ENCODE measurements at regions not wholly inside any gene's neighbourhood (a gene's known extent, or its start where the extent isn't known, plus 50 kb on each side); places are given as distances from the start of the nearest gene placed in this dataset.
"Not testable (repeated sequence)": the region's sequence is repeated elsewhere in the genome, so short reads cannot be mapped to it uniquely, and the experiment has no call there.

- CTCF ChIA-PET, result no interaction called here
- DNase-seq (ENCODE audit: low spot score), result no peak
- TF ChIP-seq, protein P1, sequence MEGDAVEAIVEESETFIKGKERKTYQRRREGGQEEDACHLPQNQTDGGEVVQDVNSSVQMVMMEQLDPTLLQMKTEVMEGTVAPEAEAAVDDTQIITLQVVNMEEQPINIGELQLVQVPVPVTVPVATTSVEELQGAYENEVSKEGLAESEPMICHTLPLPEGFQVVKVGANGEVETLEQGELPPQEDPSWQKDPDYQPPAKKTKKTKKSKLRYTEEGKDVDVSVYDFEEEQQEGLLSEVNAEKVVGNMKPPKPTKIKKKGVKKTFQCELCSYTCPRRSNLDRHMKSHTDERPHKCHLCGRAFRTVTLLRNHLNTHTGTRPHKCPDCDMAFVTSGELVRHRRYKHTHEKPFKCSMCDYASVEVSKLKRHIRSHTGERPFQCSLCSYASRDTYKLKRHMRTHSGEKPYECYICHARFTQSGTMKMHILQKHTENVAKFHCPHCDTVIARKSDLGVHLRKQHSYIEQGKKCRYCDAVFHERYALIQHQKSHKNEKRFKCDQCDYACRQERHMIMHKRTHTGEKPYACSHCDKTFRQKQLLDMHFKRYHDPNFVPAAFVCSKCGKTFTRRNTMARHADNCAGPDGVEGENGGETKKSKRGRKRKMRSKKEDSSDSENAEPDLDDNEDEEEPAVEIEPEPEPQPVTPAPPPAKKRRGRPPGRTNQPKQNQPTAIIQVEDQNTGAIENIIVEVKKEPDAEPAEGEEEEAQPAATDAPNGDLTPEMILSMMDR (conservative IDR thresholded peaks at IDR 0.05; ENCODE audit: low read depth), result no peak
- H3K27ac ChIP-seq, result no peak overlapping the region
- POLR2A ChIA-PET (ENCODE audit: low non-redundant PET), result no interaction called here
These were observed 1295.9 kb downstream of the JRKL start for GRCh38 chr11:97685695-97686094.

DNA sequence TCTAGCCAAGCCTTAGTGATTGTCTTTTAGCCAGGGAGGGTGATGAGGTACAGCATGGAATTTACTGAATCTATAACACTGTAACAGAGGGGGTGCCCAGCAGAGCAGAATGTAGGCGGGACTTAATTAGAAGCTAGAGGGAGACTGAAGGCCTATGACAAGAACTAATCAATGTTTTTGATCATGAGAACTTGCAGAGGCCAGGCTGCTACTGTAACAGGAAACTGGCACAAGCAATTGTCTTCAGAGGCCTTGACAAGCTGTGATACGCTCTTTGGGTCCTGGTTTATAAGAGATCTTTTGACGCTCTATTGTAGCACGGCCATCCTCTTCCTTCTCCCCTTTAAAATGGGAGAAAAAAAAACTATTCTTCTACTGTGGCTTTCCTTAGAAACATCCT lies 1297.3 kb downstream of the JRKL start:
- no peak overlapping the region for H3K27ac ChIP-seq
- ChIA-PET CTCF (no interaction called here), POLR2A (ENCODE audit: low non-redundant PET) (no interaction called here)
- DNase-seq (ENCODE audit: low spot score), result no peak
- TF ChIP-seq, protein P1 (conservative IDR thresholded peaks at IDR 0.05; ENCODE audit: low read depth), result no peak

DNA sequence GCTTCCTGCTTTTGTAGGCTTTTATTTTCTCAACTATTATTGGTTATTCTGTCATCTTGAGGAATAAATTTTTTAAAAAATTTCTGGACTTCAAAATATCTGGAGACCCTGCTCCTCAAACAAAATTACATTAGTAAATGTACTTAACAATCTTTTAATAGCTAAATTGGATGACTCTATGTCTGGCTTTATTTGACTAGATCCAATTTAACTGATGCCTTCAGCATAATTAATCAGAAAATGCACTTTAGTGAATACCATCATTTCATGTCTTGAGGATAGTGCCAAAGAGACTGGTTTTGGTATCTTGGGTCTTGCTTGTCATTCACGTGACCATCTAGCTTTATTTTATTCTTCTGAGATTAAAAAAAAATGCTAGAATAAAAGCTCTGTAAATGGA lies 1301.2 kb downstream of the JRKL start:
- ChIA-PET CTCF (no interaction called here), POLR2A (ENCODE audit: low non-redundant PET) (no interaction called here)
- TF ChIP-seq, protein P1 (conservative IDR thresholded peaks at IDR 0.05; ENCODE audit: low read depth), result no peak
- no peak for DNase-seq (ENCODE audit: low spot score)
- H3K27ac ChIP-seq, result no peak overlapping the region

GRCh38 chr11:97702951-97703350 lies 1313.1 kb downstream of the JRKL start:
- no peak overlapping the region for H3K27ac ChIP-seq
- TF ChIP-seq, protein P1 (conservative IDR thresholded peaks at IDR 0.05; ENCODE audit: low read depth), result no peak
- ChIA-PET POLR2A (ENCODE audit: low non-redundant PET) (no interaction called here), CTCF (no interaction called here)
- no peak for DNase-seq (ENCODE audit: low spot score)

DNA sequence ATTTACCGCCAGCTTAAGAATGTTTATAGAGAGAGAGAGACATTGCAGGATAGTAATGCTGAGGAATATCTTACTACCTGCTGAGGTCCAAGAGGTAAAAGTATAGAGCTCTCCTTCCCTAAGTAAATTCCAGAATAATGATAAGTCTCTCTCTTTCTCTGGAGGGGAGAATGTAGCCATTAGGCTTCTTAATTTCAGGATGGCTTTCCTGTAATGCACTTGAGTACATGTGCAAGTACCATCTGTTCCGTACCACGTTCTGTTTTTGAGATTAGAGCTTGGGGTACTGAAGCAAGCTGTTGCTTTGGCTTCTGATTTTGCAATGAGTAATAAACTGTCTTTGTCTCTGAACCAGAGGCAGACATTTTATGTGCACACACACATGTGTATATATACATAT lies 1314.0 kb downstream of the JRKL start:
- no peak for DNase-seq (ENCODE audit: low spot score)
- CTCF ChIA-PET, result no interaction called here
- TF ChIP-seq, protein P1 (conservative IDR thresholded peaks at IDR 0.05; ENCODE audit: low read depth), result no peak
- POLR2A ChIA-PET (ENCODE audit: low non-redundant PET), result no interaction called here
- no peak overlapping the region for H3K27ac ChIP-seq

DNA sequence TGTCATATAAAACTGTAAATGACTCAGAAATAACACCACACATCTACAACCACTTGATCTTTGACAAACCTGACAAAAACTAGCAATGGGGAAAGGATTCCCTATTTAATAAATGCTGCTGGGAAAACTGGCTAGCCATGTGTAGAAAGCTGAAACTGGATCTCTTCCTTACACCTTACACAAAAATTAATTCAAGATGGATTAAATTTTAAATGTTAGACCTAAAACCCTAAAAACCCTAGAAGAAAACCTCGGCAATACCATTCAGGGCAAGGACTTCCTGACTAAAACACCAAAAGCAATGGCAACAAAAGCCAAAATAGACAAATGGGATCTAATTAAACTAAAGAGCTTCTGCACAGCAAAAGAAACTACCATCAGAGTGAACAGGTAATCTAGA lies 1315.3 kb upstream of the CNTN5 start:
- POLR2A ChIA-PET (ENCODE audit: low non-redundant PET); DNase-seq (ENCODE audit: low spot score); CTCF ChIA-PET; H3K27ac ChIP-seq: not testable (repeated sequence)

DNA sequence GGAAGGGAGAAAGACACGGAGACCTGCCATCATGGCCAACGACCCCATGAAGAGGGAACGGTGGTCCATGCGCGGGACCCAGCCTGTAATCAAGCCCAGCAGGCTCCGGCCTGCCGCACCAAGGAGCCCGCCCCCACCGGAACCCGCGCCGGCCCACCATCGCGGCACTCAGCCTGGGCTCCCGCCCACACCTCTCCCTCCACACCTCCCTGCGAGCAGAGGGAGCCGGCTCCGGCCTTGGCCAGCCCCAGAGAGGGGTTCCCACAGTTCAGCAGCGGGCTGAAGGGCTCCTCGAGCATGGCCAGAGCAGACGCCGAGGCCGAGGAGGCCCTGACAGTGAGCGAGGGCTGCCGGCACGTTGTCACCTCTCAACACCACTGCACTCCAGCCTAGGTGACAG lies 1302.8 kb upstream of the CNTN5 start:
- DNase-seq (ENCODE audit: low spot score), result no peak
- H3K27ac ChIP-seq, result no peak overlapping the region
- ChIA-PET CTCF (no interaction called here), POLR2A (ENCODE audit: low non-redundant PET) (no interaction called here)
- TF ChIP-seq, protein P1 (conservative IDR thresholded peaks at IDR 0.05; ENCODE audit: low read depth), result no peak

Data from RWPE1 (cell line).